HG02973 (cell line): ENCODE measurements at regions not wholly inside any gene's neighbourhood (a gene's known extent, or its start where the extent isn't known, plus 50 kb on each side); places are given as distances from the start of the nearest gene placed in this dataset.

Source experiments
- ATAC-seq: cut with Tn5 transposase; IDR thresholded peaks from one replicate; pipeline ENCODE4 v1.9.1; 2021; ENCODE audit warnings: moderate library complexity; ENCODE audit not compliant: unreplicated experiment

DNA sequence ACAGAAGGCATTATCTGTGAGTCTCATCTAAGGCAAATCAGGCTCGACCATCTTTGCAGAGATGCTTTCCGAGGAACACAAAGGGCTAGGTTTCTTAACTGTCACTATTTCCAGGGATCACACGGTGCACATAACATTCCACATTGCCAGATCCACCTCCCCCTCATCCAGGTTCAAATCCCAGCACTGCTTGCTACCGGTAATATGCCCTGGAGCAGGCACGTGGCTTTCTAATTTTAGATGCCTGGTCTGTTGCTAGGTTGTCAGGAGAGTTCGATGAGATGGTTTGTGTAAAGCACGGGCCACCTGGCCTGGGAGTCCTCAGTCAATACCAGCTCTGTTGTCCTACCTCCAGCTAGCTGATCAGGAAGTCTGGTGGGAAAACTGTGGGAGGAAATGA, 598.6 kb downstream of the NPHP4 start:
- no peak for ATAC-seq

DNA sequence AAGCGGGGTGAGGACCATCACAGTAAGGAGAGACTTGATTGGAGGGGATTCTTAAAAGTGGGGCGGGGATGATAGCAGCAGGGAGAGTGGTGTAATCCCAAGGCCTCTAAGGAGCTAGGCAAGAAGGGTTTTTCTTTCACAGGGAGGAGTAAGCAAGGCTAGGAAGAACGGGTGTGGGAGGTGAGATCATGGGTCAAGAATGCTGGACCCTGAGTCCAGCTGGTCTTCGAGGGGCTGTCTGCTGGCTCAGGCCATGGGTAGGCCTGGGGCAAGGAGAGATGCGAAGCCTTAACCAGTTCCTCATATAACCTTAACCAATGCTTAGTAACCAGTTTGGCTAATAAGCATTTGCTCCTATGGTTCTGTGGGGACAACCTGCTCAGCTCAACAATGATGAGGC, 599.1 kb downstream of the NPHP4 start:
- ATAC-seq, result no peak

DNA sequence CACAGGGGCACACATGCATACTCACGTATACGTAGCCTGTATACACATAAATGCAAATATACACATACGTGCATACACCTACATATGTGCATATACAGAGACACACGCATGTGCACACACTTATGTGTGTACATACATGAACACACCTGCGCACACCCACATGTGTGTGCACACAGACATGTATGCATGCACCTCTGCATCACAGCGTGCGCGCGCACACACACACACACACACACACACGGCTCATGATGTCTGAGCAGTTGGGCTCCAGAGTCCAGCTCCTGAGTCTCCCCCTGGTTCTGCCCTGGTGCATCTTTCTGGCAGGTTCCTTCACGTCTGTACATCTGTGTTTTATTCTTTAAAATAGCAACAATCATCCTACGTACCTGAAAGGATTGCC, 600.5 kb downstream of the NPHP4 start:
- no peak for ATAC-seq

DNA sequence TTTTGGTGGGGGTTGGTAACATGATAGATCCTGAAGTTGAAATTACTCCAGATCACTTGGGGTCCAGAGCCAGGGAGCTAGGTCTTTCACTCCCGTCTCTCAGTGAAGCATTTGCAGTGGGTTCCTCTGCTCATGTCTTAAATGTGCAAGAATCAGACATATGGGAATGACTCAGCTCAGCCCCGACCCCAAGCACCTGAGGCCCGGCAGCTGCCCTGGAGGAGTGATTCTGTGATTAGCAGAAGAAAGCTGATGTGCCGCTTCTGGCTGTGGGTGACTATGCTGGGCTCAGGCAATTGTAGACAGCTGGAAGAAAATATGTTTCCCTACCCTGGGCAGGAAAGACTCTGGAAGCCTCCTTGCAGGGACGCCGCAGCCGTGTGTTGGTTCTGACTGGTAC, 601.7 kb downstream of the NPHP4 start:
- ATAC-seq, result no peak

DNA sequence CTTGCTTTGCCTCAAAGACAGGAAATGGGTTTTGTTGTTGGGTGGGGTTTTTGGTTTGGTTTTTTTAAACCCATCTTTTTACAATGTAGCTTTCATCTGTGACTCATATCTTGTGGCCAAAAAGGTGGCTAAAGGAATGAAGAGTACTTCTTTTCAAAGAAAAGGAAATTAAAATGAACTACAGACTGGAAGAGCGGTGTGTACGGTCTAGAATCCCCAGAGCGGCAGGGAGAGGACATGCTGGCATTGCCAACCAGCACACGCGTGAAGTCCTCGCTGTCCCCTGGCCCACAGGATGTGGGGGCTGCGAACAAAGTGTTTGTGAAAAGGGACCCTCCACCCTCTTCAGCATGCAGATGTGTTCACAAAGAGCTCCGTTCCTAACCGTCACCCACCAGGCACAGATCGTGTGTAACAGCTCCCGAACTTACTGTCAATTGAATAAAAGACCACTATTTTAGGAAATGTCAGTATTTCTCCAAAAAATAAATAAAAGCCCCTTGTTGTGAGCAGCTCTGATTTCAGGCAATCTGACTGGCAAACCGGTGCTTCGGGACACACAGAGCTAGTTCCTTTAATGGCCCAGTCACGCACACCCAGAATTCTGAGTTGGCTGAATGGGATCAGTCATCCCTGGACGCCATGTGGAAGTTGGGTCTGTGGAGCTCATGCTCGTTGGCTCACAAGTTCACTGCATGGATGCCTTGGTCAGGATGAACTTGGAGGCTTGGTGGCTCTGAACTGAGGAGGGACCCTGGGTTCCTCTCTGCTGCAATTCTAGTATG, 602.9 kb downstream of the NPHP4 start:
- no peak for ATAC-seq

DNA sequence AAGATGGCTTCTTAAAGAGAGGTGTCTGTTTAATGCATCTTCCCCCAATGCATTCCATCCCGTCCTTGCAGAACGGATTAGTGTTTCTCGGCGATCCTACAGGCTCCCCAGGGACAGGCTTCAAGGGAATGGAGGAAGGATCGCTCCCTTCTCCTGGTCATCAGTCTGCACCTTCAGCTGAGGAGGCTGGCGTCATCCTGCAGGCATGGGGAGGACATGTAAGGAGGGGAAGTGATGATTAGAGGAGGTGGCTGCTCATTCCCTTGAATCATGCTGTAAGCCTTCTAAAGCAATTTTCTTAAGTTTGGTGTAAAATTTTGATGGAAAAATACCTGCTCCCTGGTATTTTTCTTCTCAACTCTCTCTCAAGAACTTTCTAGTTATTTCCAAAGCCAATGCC, 603.6 kb downstream of the NPHP4 start:
- ATAC-seq, result no peak

DNA sequence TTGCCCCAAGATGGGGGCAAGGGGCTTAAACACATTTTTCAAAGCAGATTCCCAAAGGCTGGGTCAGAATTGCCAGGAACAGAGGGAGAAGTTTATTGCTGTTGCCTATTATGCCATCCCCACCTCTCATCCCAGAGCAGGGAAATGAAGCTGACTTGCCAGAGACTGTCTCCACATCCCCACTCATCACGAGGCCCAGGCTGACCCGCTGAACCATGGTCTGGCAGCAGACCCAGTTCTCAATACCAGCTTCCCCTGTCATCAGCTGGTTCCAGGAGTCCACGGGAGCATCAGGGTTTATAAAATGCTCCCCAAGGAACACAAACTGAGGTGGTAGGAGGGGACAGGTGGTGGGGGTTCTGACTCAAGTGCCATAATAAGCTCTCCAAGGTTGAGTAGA, 605.9 kb downstream of the NPHP4 start:
- no peak for ATAC-seq

DNA sequence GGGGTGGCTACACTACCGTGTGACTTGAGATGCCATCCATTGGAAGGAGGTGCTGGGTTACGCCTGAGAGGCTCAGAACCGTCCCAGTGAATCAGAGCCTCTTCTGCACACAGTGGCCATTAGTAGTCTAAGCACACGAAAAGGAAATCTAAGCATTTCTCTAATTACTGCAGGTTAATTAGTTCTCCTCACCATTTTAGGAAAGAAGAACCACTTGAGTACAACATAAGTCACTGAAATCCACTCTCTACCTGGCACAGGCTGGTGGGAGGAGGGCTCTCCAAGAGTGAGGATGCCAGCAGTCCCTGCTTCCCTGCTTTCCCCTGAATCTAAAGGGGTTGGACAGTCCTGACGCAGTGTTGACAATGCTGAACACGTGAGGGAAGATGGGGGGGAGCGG, 606.3 kb downstream of the NPHP4 start:
- ATAC-seq, result no peak

DNA sequence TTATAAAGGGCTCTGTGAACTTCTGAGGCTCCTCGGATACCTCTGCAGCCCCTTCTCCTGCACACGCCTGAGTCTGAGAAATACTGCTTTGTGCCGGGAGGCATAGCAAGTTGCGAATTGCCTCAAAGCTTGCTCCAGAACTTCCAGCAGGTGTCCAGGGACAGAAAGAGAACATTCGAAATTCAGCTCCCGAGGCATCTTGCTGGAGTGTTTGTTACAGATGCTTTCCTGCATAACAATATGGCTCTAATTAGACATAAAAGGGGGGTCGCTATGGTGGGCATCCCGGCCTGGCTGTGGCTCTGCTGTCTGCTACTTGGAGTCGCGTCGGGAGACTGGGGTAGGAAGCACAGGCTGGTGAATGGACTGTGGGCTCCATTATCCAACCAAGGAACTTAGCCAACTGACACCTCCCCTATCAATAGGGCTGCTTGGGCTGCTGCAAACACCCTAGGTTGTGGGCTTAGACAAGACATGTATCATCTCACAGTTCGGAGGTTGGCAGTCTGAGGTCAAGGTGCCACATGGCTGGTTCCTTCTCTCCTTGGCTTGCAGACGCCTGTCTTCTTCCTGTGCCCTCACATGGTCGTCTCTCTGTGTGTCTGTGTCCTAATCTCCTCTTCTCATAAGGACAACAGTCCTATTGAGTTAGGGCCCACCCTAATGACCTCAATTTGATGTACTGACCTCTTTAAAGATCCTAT, 607.0 kb downstream of the NPHP4 start:
- no peak for ATAC-seq

DNA sequence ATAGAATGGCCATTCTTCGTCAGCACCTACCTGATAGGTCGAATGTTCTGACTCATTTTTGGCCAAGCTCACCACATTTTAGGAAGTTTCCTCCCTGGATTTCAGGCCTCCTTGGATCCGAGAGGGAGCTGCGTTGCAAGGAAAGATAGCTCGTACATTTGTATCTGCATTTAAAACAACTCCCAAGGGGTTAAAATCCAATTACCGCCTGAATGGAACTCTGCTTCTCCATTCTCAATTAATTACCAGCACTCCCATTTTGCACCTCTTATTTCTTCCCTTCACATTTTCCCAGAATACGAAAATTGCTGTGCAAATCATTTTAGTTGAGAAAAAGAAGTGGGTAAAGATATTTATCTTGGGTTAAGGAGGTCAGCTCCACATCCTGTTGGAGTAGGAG, 610.7 kb downstream of the NPHP4 start:
- no peak for ATAC-seq

DNA sequence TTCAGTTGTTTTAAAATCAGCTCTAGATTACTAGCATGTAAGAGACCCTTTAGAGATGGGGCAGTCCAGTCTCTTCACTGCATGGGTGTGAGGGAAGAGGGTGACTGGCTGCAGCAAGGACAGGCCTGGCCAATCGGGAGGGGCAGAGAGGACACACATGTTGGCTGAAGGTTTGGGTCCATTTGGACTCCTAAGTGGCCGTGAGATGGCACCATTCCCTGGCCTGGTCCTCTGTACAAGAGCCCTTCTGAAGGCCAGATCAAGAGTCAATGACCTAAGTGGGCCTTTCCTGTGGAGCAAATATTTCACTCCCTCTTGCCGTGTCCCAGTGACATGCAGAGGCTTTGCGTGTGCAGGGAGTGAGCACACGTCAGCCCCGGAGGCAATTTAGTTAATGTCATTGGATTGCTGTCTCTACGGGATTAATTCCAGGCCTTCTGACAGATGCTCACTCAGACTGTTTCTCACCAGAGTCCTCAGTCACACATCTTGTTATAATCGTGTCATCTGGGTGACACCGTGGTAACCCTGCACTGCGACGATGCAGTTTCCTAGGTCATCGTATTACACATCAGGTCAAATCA, 613.0 kb downstream of the NPHP4 start:
- no peak for ATAC-seq

DNA sequence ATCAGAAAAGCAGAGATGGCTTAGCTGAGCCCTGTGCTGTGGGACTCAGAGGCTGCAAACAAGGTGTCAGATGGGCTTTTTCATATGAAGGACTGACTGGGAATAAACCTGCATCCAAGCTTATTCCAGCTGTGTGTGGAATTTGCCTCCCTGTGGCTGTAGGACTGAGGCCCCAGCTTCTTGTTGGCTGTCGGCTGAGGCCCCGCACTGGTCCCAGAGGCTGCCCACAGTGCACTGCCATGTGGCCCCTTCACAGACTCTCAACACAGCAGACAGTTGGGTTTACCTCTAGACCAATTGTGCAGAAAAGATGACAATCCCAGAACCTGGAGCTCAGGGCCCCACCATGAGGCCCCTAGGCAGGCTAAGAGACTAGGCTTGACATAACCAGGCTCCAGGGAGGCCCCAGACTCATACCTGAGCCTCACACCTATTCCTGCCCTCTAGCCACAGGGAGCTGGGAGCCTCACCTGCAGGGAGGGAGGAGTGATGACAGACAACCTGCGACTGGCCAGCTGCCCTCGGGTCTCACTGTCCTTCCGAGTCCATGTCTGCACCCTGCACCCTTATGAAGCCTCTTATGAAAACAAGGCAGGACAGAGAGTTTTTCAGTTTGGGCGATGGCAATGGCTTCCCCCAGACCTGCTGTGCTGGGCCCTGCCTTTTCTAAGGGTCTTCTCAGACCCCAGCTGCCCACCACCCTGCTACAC, 615.5 kb downstream of the NPHP4 start:
- no peak for ATAC-seq

DNA sequence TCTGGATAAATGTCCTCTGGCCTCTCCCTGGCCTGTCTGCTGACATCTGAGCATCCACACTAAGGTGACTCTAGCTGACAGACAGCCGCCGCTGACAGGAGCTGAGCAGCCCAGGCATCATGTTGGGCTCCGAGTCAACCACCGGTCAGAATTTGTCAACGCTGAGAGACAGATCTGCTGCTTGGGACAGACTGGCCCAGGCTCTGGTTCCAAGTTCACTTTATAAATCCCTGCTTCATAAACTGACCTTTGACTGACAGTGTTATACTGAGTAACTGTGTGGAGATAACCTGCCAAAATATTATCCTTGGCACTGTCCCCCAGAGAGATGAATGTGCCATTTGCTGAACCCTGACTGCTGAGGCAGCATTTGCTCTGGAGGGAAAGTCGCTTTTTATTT, 616.7 kb downstream of the NPHP4 start:
- ATAC-seq, result no peak

DNA sequence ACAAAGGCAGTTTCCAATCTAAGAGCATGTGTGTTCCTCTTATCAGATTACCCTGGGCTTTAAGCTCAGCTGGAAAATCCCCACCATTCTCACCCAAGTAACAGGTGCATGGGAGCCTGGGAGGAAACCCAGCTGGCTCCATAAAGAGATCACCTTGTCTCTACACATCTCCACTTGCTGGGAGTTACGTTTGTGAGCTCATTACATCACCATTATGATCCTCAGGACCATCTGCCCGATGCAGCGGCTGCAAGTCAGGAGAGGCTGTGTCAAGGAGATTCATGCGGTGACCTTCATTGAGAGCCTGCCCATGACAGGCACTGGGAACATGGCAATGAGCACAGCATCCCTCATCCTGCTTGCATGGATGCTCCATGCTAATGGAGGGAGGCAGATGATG, 618.0 kb downstream of the NPHP4 start:
- ATAC-seq, result no peak

DNA sequence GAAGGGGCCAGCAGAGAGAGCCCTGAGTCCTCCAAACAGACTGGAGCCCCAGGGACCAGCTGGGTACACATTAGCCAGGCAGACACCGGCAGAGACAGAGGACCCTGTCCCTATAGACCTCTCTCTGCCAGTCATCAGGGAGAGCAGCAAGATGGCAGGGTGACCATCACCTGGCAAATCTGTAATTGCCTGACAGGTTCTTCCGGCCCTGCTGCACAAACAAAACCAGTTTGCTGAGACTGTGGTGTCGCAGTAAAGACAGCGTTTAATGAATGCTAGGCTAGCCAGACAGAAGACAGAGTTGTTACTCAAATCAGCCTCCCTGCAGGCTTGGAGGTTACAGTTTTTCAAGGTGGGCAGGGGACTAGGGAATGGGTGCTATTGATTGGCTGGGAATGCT, 618.9 kb downstream of the NPHP4 start:
- ATAC-seq, result no peak

DNA sequence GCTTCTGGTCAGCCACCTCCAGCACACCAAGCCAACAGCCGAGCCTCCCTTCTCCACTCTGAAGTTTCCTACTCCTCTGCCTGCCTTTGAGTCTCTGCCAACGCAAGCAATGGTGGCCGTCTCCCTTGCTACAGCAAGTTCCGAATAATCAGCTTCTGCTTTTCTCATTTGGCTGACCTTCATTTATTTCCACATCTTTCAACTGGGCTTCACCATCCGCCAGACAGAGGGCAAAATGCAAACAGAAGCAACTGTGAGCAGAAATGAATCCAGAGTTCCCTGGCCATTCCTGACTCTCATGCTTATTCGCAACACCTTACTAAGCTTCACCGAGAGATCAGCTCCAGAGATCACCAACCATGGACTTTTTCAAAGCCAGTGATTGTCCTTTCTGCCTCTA, 621.0 kb downstream of the NPHP4 start:
- ATAC-seq, result no peak

DNA sequence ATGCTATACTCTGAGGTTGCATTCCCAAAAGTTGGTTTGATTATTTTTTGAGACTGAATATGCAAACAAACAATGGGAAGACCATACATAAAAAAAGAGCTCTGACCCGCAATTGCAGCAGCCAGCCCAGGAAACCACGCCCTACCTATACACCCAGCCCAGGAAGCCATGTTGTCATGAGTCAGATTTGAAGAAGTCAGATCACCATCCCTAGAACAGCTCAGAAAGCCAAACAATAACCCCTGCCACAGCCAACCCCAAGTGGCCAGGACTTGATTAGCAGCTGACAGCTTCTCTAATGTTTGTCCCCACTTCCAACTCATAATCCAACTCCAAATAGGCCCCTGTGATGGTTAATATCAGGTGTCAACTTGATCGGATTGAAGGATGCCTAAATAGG, 621.9 kb downstream of the NPHP4 start:
- ATAC-seq, result no peak

DNA sequence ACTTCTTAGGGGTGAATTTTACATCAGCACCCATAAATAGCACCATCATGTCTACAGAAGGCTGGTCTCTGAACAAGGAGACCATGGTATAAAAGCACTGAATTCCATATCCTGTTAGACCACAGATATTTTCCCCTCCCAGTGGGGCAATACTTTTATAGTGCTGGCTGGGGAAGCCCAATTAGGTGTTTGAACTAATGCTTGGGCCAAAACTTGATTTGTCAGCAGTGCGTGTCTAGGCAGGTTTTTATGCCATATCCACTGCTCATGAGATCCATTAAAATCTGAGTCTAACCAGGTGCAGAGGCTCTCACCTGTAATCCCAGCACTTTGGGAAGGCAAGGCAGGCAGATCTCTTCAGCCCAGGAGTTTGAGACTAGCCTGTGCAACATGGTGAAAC, 623.0 kb downstream of the NPHP4 start:
- no peak for ATAC-seq

DNA sequence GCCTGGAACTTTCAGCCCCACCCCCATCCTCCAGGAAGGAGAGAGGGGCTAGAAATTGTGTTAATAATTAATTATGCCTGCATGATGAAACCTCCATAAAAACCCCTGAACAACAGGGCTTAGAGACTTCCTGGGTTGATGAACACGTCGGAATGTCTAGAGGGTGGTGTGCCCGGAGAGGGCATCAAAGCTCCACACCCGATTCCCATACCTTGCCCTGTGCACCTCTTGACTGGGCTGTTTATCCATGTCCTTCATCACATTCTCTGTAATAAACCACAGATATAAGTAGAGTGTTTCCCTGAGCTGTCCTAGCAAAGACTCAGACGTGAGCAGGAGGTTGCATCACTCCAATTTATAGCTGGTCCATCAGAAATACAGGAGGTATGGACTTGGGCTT, 624.0 kb downstream of the NPHP4 start:
- ATAC-seq, result no peak

DNA sequence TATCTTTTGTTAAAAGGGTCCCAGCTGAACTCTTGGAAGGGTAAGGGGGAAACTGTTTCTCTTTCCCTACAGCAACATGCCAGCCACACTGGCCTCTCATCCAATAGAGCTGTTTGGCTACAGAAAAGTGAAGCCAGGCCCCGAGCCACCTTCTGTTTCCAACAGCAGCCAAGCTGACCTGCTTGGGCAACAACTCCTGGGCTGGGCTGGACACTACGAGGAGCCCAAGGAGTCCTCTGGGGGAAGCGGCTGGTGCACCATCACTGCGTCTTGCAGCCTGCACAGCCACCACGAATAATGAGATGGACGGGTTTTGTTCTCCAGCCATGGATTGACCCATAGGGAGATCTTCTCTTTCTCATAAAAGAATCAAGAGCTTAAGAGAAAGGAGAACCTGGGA, 624.9 kb downstream of the NPHP4 start:
- no peak for ATAC-seq

DNA sequence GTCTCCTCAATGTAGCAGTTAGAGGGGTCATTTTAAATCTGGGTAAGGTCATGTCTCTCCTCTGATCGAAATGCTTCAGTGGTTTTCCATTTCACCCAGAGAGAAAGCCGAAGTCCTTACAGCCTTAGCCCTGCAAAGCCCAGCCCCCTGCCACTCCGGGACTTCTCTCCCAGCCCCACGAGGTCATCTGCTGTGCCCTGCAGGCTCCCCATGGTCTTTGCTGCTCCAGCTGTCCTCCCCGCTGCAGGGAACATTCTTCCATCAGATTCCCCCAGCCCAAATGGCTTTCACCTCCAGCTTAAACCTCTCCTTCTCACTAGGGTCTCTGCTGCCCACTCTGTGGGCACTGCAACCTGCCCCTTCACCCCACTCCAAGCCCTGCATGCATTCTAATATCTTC, 626.5 kb downstream of the NPHP4 start:
- ATAC-seq, result no peak

DNA sequence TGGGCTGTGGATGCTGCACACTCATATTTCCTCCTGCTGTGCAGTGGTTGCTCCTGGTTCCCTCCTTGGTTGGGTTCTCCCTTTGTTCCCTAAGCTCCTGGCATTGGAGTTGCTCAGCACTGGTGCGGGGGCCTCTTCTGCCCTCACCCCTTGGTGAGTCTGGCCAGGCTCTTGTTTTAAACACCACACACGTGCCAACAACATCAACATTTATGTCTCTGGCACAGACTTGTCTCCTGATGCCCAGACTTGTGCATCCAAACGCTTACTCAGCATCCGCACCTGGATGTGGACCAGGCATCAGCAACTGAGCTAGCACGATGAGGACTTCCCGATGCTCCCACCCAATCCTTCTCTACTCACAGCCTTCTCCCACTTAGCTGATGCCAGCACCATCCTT, 627.6 kb downstream of the NPHP4 start:
- no peak for ATAC-seq
